ENCODE measurements at regions not wholly inside any gene's neighbourhood (a gene's known extent, or its start where the extent isn't known, plus 50 kb on each side); places are given as distances from the start of the nearest gene placed in this dataset.

DNA sequence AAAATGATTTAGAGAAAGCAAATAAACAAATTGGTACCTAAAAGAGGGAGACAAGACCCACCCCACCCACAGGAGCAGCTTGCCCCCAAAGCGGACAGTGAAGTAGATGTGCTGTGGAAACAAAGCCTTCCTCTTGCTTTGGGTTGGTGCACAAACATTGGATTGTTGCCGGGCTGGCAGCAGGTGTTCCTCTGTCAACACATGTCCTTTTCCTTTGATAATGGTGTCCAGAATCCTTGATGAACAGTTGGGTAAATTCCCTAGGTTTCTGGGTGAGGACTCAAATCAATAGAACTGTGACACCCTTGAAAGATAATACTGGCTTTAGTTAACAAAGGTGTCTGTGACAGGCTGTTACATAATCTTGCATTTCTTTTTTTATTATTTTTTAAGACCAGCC, 311.8 kb downstream of the SPRY2 start:
- no peak overlapping the region for H3K4me3 Mint-ChIP-seq
- no peak overlapping the region for H3K27ac Mint-ChIP-seq
- TF ChIP-seq, protein P1, sequence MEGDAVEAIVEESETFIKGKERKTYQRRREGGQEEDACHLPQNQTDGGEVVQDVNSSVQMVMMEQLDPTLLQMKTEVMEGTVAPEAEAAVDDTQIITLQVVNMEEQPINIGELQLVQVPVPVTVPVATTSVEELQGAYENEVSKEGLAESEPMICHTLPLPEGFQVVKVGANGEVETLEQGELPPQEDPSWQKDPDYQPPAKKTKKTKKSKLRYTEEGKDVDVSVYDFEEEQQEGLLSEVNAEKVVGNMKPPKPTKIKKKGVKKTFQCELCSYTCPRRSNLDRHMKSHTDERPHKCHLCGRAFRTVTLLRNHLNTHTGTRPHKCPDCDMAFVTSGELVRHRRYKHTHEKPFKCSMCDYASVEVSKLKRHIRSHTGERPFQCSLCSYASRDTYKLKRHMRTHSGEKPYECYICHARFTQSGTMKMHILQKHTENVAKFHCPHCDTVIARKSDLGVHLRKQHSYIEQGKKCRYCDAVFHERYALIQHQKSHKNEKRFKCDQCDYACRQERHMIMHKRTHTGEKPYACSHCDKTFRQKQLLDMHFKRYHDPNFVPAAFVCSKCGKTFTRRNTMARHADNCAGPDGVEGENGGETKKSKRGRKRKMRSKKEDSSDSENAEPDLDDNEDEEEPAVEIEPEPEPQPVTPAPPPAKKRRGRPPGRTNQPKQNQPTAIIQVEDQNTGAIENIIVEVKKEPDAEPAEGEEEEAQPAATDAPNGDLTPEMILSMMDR (IDR thresholded peaks at IDR 0.05): no peak
- intact Hi-C loops (cut with DNase I, micrococcal nuclease): no loop called here
- H3K4me3 ChIP-seq (ENCODE audit: low read length): no peak overlapping the region
- CTCF ChIA-PET: no interaction called here
- no peaks in the 10 kb centered on the region for H3K9me3 ChIP-seq (ENCODE audit: control insufficient read depth in 1 of 2, insufficient read depth in 1 of 2, low read length in 2 of 2)
- H3K9me3 Mint-ChIP-seq: no peaks in the 10 kb centered on the region
- no peaks in the 10 kb centered on the region for H3K27me3 ChIP-seq (ENCODE audit: control insufficient read depth in 1 of 2, insufficient read depth in 2 of 2, low read length in 2 of 2)
- no peaks in the 10 kb centered on the region for H3K36me3 ChIP-seq (ENCODE audit: insufficient read depth, low read length)
- POLR2A ChIA-PET: no interaction called here
- DNase-seq (no peak), ATAC-seq (ENCODE audit: poor library complexity) (no peak)
- H3K27me3 Mint-ChIP-seq: no peaks in the 10 kb centered on the region
- H3K27ac ChIP-seq (ENCODE audit: low read depth in 1 of 2, low read length in 2 of 2): no peak overlapping the region
- H3K36me3 Mint-ChIP-seq (ENCODE audit: low read depth): no peaks in the 10 kb centered on the region
- H3K4me1 Mint-ChIP-seq (ENCODE audit: low read depth): no peaks in the 10 kb centered on the region
- no peaks in the 10 kb centered on the region for H3K4me1 ChIP-seq (ENCODE audit: insufficient read depth, low read length)

DNA sequence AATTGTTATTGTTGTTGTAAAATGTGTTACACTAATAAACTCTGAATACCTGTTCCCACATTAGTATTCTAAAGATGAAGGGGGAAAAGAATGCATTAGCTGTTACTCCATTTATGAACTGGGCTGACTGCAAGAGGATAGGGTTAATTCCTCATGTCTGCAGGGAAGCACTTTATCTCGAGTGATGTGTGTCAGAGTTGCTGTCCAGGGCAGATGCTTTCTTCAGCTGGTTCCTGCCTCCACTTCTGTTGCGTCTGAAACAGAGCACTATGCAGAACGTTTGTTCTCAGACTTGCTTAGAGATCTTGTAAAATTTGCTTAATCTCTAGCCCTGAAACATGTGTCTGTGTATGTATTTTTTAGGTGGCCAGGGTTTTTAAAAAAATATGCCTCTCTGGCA, 318.8 kb downstream of the SPRY2 start:
- TF ChIP-seq, protein P1 (IDR thresholded peaks at IDR 0.05): no peak
- Mint-ChIP-seq H3K27me3 (no peaks in the 10 kb centered on the region), H3K4me3 (no peak overlapping the region), H3K27ac (no peak overlapping the region), H3K9me3 (no peaks in the 10 kb centered on the region), H3K4me1 (ENCODE audit: low read depth) (no peaks in the 10 kb centered on the region), H3K36me3 (ENCODE audit: low read depth) (no peaks in the 10 kb centered on the region)
- DNase-seq (no peak), ATAC-seq (ENCODE audit: poor library complexity) (no peak)
- CTCF ChIA-PET: no interaction called here
- Histone ChIP-seq H3K36me3 (ENCODE audit: insufficient read depth, low read length) (no peaks in the 10 kb centered on the region), H3K4me3 (ENCODE audit: low read length) (no peak overlapping the region), H3K4me1 (ENCODE audit: insufficient read depth, low read length) (no peaks in the 10 kb centered on the region), H3K27ac (ENCODE audit: low read depth in 1 of 2, low read length in 2 of 2) (no peak overlapping the region), H3K27me3 (ENCODE audit: control insufficient read depth in 1 of 2, insufficient read depth in 2 of 2, low read length in 2 of 2) (no peaks in the 10 kb centered on the region), H3K9me3 (ENCODE audit: control insufficient read depth in 1 of 2, insufficient read depth in 1 of 2, low read length in 2 of 2) (no peaks in the 10 kb centered on the region)
- intact Hi-C loops (cut with DNase I, micrococcal nuclease): no loop called here
- POLR2A ChIA-PET: no interaction called here

DNA sequence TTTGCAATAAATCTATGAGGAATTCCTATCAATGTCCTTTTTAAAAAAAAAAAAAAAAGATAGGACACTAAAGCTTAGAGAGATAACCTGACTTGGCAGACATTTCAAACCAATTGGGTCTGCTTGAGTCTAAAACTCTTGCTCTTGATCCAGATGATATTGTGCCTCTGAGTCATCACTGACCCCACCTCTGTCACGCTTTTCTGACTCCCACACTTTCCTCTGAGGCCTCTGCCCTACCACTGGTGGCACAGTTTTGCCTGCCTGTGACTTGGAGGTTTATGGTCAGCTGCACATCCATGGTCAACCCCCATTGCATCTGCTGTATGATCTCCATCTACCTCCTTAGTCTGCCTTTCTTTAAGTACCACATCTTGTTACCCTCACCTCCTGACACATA, 328.7 kb downstream of the SPRY2 start:
- ATAC-seq (ENCODE audit: poor library complexity): no peak
- H3K4me3 Mint-ChIP-seq: no peak overlapping the region
- no peak overlapping the region for H3K27ac ChIP-seq (ENCODE audit: low read depth in 1 of 2, low read length in 2 of 2)

More for the DNA sequence above, 328.7 kb downstream of the SPRY2 start:
- TF ChIP-seq, protein P1 (IDR thresholded peaks at IDR 0.05): no peak
- H3K27ac Mint-ChIP-seq: no peak overlapping the region
- Histone ChIP-seq H3K9me3 (ENCODE audit: control insufficient read depth in 1 of 2, insufficient read depth in 1 of 2, low read length in 2 of 2) (no peaks in the 10 kb centered on the region), H3K4me3 (ENCODE audit: low read length) (no peak overlapping the region), H3K4me1 (ENCODE audit: insufficient read depth, low read length) (no peaks in the 10 kb centered on the region), H3K27me3 (ENCODE audit: control insufficient read depth in 1 of 2, insufficient read depth in 2 of 2, low read length in 2 of 2) (no peaks in the 10 kb centered on the region), H3K36me3 (ENCODE audit: insufficient read depth, low read length) (no peaks in the 10 kb centered on the region)
- DNase-seq: peak in 1 of 14 experiments; percentile 4
- H3K27me3 Mint-ChIP-seq: no peaks in the 10 kb centered on the region
- intact Hi-C loops (cut with DNase I, micrococcal nuclease): no loop called here
- ChIA-PET CTCF (no interaction called here), POLR2A (no interaction called here)
- H3K9me3 Mint-ChIP-seq: no peaks in the 10 kb centered on the region
- H3K4me1 Mint-ChIP-seq (ENCODE audit: low read depth): no peaks in the 10 kb centered on the region
- no peaks in the 10 kb centered on the region for H3K36me3 Mint-ChIP-seq (ENCODE audit: low read depth)

All from CD4-positive, alpha-beta T cell (primary cell).